AG04450 (cell line): ENCODE measurements at regions not wholly inside any gene's neighbourhood (a gene's known extent, or its start where the extent isn't known, plus 50 kb on each side); places are given as distances from the start of the nearest gene placed in this dataset.

Source experiments
- CTCF ChIA-PET: fragments of 300-600, 350-600 bp; formaldehyde crosslinking; extraction: SDS; loops from one replicate; lab custom pipeline; 2022; ENCODE audit warnings: antibody characterized with exemption, inconsistent platforms; lab: Charles Lee
- POLR2A ChIA-PET: fragments of 350-600 bp; formaldehyde crosslinking; extraction: SDS; loops from one replicate; lab custom pipeline; 2021; ENCODE audit warnings: antibody characterized with exemption, inconsistent platforms; lab: Yijun Ruan, JAX
- DNase-seq: peaks from one replicate; pipeline ENCODE4 v3.0.0-alpha.2; 2011; ENCODE audit warnings: low read depth, low spot score
- H3K27ac ChIP-seq: one replicate; pipeline ENCODE4 v1.5.1; 2012; ENCODE audit warnings: low read depth, low read length, control low read depth
- H3K27me3 ChIP-seq: one replicate; pipeline ENCODE4 v1.6.0; 2012; ENCODE audit warnings: low read length; ENCODE audit not compliant: control insufficient read depth, insufficient read depth
- H3K4me3 ChIP-seq: 2 replicates; pipeline ENCODE4 v1.5.1; 2011; ENCODE audit warnings: mild to moderate bottlenecking, low read depth, low read length, control low read depth
- H3K9me3 ChIP-seq: 2 replicates; pipeline ENCODE4 v1.5.1; 2012; ENCODE audit warnings: low read length; ENCODE audit not compliant: control insufficient read depth, insufficient read depth
- TF ChIP-seq, protein P1 (sequence below): IDR thresholded peaks from 2 replicates; pipeline ENCODE4 v1.5.1; 2011; ENCODE audit warnings: low read depth, low read length, control low read depth, inconsistent platforms

DNA sequence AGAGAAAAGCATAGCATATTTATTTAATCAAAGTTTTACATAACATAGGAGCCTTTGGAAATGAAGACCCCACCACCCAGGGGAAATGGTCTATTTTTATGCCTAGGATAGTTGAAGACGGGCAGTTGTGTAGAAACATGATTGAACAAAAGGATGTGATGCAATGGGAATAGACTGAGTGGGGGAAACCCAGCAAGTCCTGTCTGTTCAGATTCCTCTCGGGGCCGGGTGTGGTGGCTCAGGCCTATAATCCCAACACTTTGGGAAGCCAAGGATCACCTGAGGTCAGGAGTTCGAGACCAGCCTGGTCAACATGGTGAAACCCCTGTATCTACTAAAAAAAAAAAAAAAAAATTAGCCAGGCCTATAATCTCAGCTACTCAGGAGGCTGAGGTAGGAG, 298.3 kb downstream of the MATN1 start:
- CTCF ChIA-PET, result no interaction called here
- H3K9me3 ChIP-seq, result no peaks in the 10 kb centered on the region
- TF ChIP-seq, protein P1, sequence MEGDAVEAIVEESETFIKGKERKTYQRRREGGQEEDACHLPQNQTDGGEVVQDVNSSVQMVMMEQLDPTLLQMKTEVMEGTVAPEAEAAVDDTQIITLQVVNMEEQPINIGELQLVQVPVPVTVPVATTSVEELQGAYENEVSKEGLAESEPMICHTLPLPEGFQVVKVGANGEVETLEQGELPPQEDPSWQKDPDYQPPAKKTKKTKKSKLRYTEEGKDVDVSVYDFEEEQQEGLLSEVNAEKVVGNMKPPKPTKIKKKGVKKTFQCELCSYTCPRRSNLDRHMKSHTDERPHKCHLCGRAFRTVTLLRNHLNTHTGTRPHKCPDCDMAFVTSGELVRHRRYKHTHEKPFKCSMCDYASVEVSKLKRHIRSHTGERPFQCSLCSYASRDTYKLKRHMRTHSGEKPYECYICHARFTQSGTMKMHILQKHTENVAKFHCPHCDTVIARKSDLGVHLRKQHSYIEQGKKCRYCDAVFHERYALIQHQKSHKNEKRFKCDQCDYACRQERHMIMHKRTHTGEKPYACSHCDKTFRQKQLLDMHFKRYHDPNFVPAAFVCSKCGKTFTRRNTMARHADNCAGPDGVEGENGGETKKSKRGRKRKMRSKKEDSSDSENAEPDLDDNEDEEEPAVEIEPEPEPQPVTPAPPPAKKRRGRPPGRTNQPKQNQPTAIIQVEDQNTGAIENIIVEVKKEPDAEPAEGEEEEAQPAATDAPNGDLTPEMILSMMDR, result no peak
- H3K4me3 ChIP-seq, result no peak overlapping the region
- peaks cover 3% of the 10 kb centered on the region for H3K27me3 ChIP-seq
- POLR2A ChIA-PET, result no interaction called here
- no peak for DNase-seq
- H3K27ac ChIP-seq, result no peak overlapping the region

DNA sequence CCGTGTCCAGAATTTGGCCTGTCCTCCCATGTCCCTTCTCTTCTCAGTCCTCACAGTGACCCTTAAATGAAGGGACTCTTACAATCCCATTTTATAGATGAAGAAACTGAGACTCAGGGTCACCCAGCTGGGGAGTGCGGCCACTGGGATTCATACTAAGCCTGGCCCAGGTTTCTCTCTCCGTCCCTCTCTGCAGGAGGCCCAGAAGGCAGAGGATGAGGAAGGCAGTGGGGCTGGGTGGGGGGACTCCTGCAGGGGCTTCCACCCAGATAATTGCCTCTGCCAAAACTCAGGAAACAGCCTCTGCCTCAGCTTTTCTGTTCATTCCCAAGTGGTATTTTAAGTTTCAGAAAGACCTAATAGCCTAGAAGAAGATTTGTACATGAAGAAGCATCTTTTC, 299.8 kb downstream of the MATN1 start:
- DNase-seq, result no peak
- Histone ChIP-seq H3K27me3 (peaks cover 3% of the 10 kb centered on the region), H3K27ac (no peak overlapping the region), H3K4me3 (no peak overlapping the region), H3K9me3 (no peaks in the 10 kb centered on the region)
- ChIA-PET CTCF (interaction anchor here (1.7 kb wide), 1 partner anchor 44 kb away, joined by 4 read pairs; no protein-coding TSS in a partner anchor), POLR2A (no interaction called here)
- TF ChIP-seq, protein P1, result no peak

DNA sequence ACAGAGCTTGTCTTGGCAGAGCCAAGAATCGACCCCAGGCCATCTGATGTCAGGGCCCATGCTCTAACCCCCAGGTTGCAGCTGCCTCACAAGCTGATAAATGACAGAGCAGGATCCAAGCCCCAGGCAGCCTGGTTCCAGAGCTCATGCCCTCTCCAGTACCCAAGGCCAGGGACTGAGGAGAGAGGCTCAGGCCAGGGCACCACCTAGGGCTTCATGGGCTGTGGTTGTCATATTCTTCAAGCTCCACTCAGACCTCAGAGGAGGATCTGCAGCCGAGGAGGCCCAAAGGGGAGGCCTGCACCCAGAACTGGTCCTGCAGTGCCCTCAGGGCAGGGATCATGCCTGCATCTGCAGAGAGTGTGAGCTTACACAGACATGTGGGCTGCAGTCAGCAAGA, 301.1 kb downstream of the MATN1 start:
- Histone ChIP-seq H3K27me3 (peaks cover 3% of the 10 kb centered on the region), H3K4me3 (no peak overlapping the region), H3K27ac (no peak overlapping the region), H3K9me3 (no peaks in the 10 kb centered on the region)
- CTCF ChIA-PET, result interaction anchor here (1.7 kb wide), 1 partner anchor 42 kb away, joined by 4 read pairs; no protein-coding TSS in a partner anchor
- POLR2A ChIA-PET, result no interaction called here
- TF ChIP-seq, protein P1, result no peak
- DNase-seq, result no peak

GRCh38 chr1:30420519-30421050, 302.8 kb downstream of the MATN1 start:
- no peak for DNase-seq
- CTCF ChIA-PET, result no interaction called here
- Histone ChIP-seq H3K27me3 (peaks cover 3% of the 10 kb centered on the region), H3K4me3 (no peak overlapping the region), H3K27ac (no peak overlapping the region), H3K9me3 (no peaks in the 10 kb centered on the region)
- TF ChIP-seq, protein P1, result no peak
- POLR2A ChIA-PET, result no interaction called here

DNA sequence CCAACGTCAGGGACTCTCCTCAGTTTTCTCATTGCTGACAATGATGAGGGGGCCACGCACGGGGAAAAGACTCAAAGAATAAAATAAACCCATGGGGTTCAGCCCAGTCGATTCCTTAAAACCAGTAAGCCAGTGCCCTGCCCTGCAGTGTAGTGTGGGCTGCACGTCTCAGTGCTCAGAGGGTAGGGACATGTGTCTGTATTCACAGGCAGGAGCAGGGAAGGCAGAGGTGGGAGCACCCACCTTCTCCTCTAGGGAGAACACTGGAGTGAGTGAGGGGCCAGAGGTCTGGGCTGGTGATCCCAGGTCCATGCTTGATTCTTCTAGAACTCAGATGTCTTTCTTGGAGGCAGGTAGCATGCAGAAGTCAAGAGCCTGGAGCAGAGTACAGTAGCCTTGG, 303.6 kb downstream of the MATN1 start:
- POLR2A ChIA-PET, result no interaction called here

More for the DNA sequence above, 303.6 kb downstream of the MATN1 start:
- Histone ChIP-seq H3K27ac (no peak overlapping the region), H3K27me3 (peaks cover 3% of the 10 kb centered on the region), H3K9me3 (no peaks in the 10 kb centered on the region), H3K4me3 (no peak overlapping the region)
- CTCF ChIA-PET, result interaction anchor here (1.1 kb wide), 1 partner anchor 40 kb away, joined by 5 read pairs; no protein-coding TSS in a partner anchor
- no peak for DNase-seq
- TF ChIP-seq, protein P1, result no peak
